Activated CD4-positive, alpha-beta T cell treated with anti-CD3 and anti-CD28 coated beads, Interleukin-2, amount 10 ng/mL, durations not matched to agents 7 days and 5 days (primary cell): ENCODE measurements at regions not wholly inside any gene's neighbourhood (a gene's known extent, or its start where the extent isn't known, plus 50 kb on each side); places are given as distances from the start of the nearest gene placed in this dataset.
"Not testable (repeated sequence)": the region's sequence is repeated elsewhere in the genome, so short reads cannot be mapped to it uniquely, and the experiment has no call there.

Experiments used
- CTCF ChIA-PET: fragments of 350-600 bp; sonication (Branson Sonifier 250); formaldehyde crosslinking; loops from one replicate; lab custom pipeline; 2021; ENCODE audit warnings: antibody characterized with exemption; lab: Charles Lee
- POLR2A ChIA-PET: fragments of 350-600 bp; sonication (Branson Sonifier 250); formaldehyde crosslinking; loops from one replicate; lab custom pipeline; 2021; ENCODE audit warnings: antibody characterized with exemption; lab: Charles Lee
- DNase-seq: peaks from one replicate; pipeline ENCODE4 v3.0.0-alpha.2; 2020
- H3K27ac Mint-ChIP-seq: one replicate; pipeline ENCODE4 v1.8.0; 2021; ENCODE audit warnings: mild to moderate bottlenecking, moderate library complexity, mixed read lengths
- H3K27me3 Mint-ChIP-seq: one replicate; pipeline ENCODE4 v1.8.0; 2021; ENCODE audit warnings: mixed read lengths
- H3K36me3 Mint-ChIP-seq: one replicate; pipeline ENCODE4 v1.8.0; 2021; ENCODE audit warnings: low read depth, mixed read lengths
- H3K4me1 Mint-ChIP-seq: one replicate; pipeline ENCODE4 v1.8.0; 2021; ENCODE audit warnings: mixed read lengths
- H3K4me3 Mint-ChIP-seq: one replicate; pipeline ENCODE4 v1.8.0; 2021; ENCODE audit warnings: mild to moderate bottlenecking, moderate library complexity, mixed read lengths
- H3K9me3 Mint-ChIP-seq: one replicate; pipeline ENCODE4 v1.8.0; 2021; ENCODE audit warnings: mixed read lengths

DNA sequence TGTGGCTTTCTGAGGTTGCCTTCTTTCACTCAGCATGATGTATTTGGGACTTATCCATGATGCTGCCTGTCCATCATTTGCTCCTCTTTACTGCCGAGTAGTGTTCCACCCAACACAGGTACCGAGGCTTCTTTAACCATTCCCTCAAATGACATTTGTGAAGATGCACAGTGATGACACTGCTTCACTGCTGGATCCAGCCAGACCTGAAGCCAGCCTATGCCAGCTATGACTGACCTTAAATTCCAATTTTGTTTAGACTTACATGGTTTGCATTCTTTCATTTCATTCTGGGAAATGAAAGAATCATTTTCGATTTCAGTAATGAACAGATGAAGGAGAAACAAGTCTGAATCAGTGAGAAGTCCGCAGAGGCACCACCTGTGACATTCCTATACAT lies 271.0 kb downstream of the AACS start:
- Mint-ChIP-seq H3K4me3 (no peak overlapping the region), H3K36me3 (no peaks in the 10 kb centered on the region), H3K27ac (no peak overlapping the region), H3K27me3 (peaks cover 18% of the 10 kb centered on the region), H3K9me3 (no peaks in the 10 kb centered on the region), H3K4me1 (no peaks in the 10 kb centered on the region)
- no peak for DNase-seq
- ChIA-PET CTCF (no interaction called here), POLR2A (no interaction called here)

DNA sequence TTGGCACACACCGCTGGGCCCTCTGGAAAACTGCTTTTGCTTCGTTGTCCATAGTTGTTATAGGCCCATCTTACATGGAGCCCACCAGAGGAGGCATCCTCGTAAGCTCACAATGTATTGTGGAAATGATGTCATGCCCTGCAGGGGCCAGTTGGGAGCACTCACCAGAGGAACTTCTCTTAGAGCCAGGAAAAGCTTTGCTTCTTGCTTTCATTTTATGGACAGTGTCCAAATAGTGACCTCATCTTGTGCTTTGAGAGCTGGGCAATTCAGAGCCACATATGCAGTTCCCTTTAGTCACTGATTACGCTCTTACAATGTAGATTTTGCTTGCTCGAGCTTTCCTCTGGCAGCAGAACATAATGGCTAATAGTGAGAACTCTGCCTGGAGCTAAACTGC lies 275.6 kb downstream of the AACS start:
- H3K27ac Mint-ChIP-seq, result no peak overlapping the region
- no peak overlapping the region for H3K4me3 Mint-ChIP-seq
- POLR2A ChIA-PET, result no interaction called here
- no peaks in the 10 kb centered on the region for H3K36me3 Mint-ChIP-seq
- no peak for DNase-seq
- H3K9me3 Mint-ChIP-seq, result no peaks in the 10 kb centered on the region
- CTCF ChIA-PET, result interaction anchor here (1.0 kb wide), 1 partner anchor 9 kb away, joined by 3 read pairs; no protein-coding TSS in a partner anchor
- H3K27me3 Mint-ChIP-seq, result peaks cover 9% of the 10 kb centered on the region
- H3K4me1 Mint-ChIP-seq, result no peaks in the 10 kb centered on the region

DNA sequence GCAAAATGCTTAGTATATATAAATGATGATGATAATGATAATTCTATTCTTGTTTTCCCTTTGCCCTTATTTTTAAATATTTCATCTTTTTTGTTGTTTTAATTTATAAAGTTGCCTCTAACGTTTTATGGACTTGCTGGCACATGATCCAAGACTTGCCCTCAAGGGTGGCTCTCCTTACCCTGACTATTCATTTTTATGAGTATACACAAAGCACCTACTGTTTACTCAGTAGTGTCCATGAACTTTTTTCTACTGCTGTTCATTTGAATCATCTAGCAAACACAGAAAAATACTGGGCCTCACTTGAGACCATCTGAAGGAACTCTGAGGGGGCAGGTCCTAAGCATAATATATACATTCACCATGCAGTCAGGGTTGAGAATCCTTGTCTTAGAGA lies 276.2 kb downstream of the AACS start:
- H3K4me1 Mint-ChIP-seq, result no peaks in the 10 kb centered on the region
- H3K36me3 Mint-ChIP-seq, result no peaks in the 10 kb centered on the region
- no peak overlapping the region for H3K27ac Mint-ChIP-seq
- ChIA-PET POLR2A (no interaction called here), CTCF (interaction anchor here (1.0 kb wide), 1 partner anchor 10 kb away, joined by 3 read pairs; no protein-coding TSS in a partner anchor)
- H3K9me3 Mint-ChIP-seq, result no peaks in the 10 kb centered on the region
- no peak overlapping the region for H3K4me3 Mint-ChIP-seq
- DNase-seq, result no peak
- peaks cover 11% of the 10 kb centered on the region for H3K27me3 Mint-ChIP-seq

DNA sequence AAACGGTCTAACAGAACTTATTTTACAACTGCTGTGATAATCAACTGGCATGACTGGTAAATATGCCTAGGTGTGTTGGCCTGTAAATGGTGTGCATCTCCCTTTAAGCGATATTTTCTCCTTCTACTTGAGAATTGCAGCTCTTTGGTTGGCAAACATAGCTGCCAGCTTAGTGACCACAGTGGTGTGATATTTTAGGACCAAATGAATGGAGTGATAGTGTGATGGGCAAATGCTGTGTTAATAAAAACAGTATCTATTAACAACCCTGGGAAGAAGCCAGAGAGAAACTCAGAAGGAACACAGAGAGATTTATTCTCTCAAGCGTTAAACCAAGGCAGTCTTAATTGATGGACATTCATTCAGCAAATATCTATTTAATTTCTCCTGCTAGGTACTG lies 278.4 kb downstream of the AACS start:
- peaks cover 15% of the 10 kb centered on the region for H3K27me3 Mint-ChIP-seq
- ChIA-PET POLR2A (no interaction called here), CTCF (no interaction called here)
- no peaks in the 10 kb centered on the region for H3K9me3 Mint-ChIP-seq
- no peak overlapping the region for H3K4me3 Mint-ChIP-seq
- H3K27ac Mint-ChIP-seq, result no peak overlapping the region
- H3K36me3 Mint-ChIP-seq, result no peaks in the 10 kb centered on the region
- no peaks in the 10 kb centered on the region for H3K4me1 Mint-ChIP-seq
- no peak for DNase-seq

DNA sequence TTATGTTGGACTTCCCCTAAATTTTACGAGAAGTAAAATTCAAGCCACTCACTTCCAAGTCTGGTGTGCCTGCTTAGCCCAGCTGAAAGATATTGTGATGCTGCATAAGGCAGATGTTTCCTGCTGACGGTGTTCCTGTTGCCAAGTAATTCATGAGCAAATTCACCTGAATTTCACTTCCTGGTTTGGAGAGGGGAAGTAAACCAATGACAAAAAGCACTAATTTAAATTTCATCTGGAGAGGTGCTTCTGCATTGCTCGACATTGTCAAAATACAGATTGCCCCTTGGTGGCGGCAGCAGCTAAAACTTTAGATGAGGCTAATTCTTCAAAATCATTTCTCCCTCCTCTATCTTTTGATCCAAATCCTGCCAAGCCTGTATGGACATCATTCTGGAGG lies 281.1 kb downstream of the AACS start:
- H3K9me3 Mint-ChIP-seq, result no peaks in the 10 kb centered on the region
- no peaks in the 10 kb centered on the region for H3K36me3 Mint-ChIP-seq

DNA sequence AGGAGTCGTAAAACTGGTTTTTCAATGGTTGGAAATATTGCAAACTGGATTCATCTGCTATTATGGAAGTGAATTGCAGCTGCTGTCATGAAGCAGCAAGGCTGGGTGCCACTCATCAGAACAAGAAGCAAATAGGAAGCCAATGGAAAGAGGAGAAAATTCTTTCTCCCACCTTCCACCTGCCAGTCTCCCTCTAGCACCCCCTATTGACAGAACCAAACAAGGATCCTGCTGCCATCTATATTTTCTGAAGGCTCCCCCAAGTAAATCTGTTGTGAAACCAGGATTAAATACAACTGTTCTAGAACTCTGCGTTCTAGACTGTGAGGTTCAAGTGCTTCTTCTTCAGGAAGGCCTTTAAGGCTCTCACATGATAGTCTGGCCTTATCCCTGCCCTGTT lies 286.6 kb downstream of the AACS start:
- Mint-ChIP-seq H3K9me3 (no peaks in the 10 kb centered on the region), H3K27ac (no peak overlapping the region), H3K4me3 (no peak overlapping the region), H3K27me3 (peaks cover 2% of the 10 kb centered on the region), H3K4me1 (no peaks in the 10 kb centered on the region), H3K36me3 (no peaks in the 10 kb centered on the region)
- CTCF ChIA-PET, result no interaction called here
- POLR2A ChIA-PET, result no interaction called here
- no peak for DNase-seq

More for the DNA sequence above, 281.1 kb downstream of the AACS start:
- no peak for DNase-seq
- Mint-ChIP-seq H3K27ac (no peak overlapping the region), H3K4me1 (no peaks in the 10 kb centered on the region), H3K27me3 (peaks cover 15% of the 10 kb centered on the region), H3K4me3 (no peak overlapping the region)
- ChIA-PET POLR2A (no interaction called here), CTCF (no interaction called here)

DNA sequence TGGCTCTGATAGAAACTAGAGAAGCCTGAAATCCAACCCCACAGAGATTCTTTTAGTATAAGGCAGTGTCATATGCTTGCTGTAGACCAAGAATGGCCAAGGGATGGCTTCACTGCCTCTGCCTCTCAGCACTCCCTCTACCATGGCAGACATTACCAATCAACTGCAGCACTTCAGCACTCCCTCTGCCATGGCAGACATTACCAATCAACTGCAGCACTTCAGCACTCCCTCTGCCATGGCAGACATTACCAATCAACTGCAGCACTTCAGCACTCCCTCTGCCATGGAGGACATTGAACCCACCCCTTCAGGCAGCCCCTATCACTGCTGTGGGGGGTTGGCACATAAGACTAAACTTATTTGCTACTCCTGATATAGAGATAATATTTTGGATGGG lies 287.8 kb downstream of the AACS start:
- H3K36me3 Mint-ChIP-seq, CTCF ChIA-PET: not testable (repeated sequence)

DNA sequence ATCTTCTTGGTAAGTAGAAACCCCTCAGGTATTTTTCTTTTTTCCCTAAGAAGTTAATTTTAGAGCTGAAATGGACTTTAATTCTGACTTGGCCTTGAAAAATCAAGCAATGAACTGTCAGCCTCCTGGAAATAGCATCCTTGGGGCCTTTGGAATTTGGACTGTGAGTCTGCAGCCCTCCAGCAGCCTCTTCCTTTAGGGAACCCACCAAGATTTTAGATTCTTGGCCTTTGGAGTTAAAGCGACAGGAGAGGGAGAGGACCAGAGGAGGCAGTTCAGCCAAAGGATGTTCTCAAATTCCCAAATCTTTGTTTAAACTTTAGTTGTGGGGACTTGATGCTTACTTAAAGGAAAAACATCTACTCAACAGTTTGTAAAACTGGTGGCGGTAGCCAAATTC lies 288.6 kb downstream of the AACS start:
- H3K4me1 Mint-ChIP-seq, result no peaks in the 10 kb centered on the region
- H3K27me3 Mint-ChIP-seq, result no peaks in the 10 kb centered on the region
- H3K27ac Mint-ChIP-seq, result no peak overlapping the region
- no peaks in the 10 kb centered on the region for H3K9me3 Mint-ChIP-seq
- ChIA-PET CTCF (no interaction called here), POLR2A (no interaction called here)
- no peaks in the 10 kb centered on the region for H3K36me3 Mint-ChIP-seq
- H3K4me3 Mint-ChIP-seq, result no peak overlapping the region
- DNase-seq, result no peak

More for the DNA sequence above, 287.8 kb downstream of the AACS start:
- H3K4me3 Mint-ChIP-seq, H3K27ac Mint-ChIP-seq, DNase-seq, H3K27me3 Mint-ChIP-seq, H3K9me3 Mint-ChIP-seq, POLR2A ChIA-PET, H3K4me1 Mint-ChIP-seq: not testable (repeated sequence)

DNA sequence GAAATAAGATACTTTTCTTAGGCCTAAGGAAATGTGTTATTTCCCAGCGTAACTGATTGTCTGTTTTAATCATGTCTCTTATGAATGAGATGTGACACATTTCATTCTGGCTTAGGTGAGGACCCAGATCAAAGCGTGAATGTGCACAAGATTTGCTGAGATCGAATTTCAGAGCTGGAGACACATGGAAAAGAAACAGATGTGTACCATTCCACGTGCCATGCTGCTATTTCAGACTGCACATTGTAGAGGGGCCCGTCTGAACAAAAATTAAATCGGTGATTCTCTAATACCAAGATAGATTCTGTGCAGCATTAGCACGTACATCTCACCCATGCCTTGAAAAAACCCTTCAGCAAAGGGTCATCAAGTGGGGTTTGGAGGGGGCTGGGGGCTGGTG lies 290.4 kb downstream of the AACS start:
- no peaks in the 10 kb centered on the region for H3K27me3 Mint-ChIP-seq
- POLR2A ChIA-PET, result no interaction called here

DNA sequence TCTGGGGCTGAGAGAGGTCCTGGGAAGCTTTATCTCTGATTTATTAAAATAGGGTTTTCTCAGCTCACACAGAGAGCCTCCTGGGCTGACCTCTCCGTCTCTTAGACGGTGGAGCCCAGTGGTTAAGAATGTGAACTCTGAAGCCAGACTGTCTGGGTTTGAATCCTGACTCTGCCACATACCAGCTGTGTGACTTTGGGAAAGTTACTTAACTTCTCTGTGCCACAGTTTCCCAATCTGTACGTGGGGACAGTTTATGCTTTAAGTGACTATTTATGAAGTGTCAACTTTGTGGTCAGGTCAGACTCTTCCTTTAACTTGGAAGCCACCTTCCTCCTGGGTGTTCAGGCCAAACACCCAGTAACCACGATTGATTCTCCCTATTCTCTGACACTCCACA lies 290.9 kb downstream of the AACS start:
- Mint-ChIP-seq H3K36me3 (no peaks in the 10 kb centered on the region), H3K27ac (no peak overlapping the region), H3K27me3 (no peaks in the 10 kb centered on the region), H3K4me1 (no peaks in the 10 kb centered on the region), H3K9me3 (no peaks in the 10 kb centered on the region), H3K4me3 (no peak overlapping the region)
- CTCF ChIA-PET, result no interaction called here
- no peak for DNase-seq
- POLR2A ChIA-PET, result no interaction called here

More for the DNA sequence above, 290.4 kb downstream of the AACS start:
- H3K4me1 Mint-ChIP-seq, result no peaks in the 10 kb centered on the region
- CTCF ChIA-PET, result no interaction called here
- DNase-seq, result no peak
- no peaks in the 10 kb centered on the region for H3K36me3 Mint-ChIP-seq
- H3K4me3 Mint-ChIP-seq, result no peak overlapping the region
- H3K27ac Mint-ChIP-seq, result no peak overlapping the region
- no peaks in the 10 kb centered on the region for H3K9me3 Mint-ChIP-seq

DNA sequence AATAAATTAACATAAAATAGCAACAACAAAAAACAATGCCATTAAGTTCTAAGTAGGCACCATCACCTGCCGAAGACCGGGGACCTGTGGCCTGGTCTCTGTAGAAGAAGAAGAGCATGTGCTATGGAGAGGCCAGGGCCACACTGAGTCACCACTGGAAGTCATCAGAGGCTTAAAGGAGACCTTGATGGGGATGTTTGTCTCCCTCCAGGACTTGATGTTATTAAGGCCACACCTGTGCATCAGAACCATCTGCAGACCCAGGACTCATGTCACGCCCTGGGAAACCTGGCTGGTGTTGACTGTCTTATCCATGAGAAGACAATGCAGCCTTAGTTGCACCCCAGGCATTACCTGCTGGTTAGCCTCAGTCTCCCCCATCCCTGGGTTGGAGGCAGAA lies 292.3 kb downstream of the AACS start:
- Mint-ChIP-seq H3K27ac (no peak overlapping the region), H3K9me3 (no peaks in the 10 kb centered on the region), H3K36me3 (no peaks in the 10 kb centered on the region), H3K4me3 (no peak overlapping the region), H3K4me1 (no peaks in the 10 kb centered on the region), H3K27me3 (no peaks in the 10 kb centered on the region)
- DNase-seq, result no peak
- ChIA-PET CTCF (no interaction called here), POLR2A (no interaction called here)

DNA sequence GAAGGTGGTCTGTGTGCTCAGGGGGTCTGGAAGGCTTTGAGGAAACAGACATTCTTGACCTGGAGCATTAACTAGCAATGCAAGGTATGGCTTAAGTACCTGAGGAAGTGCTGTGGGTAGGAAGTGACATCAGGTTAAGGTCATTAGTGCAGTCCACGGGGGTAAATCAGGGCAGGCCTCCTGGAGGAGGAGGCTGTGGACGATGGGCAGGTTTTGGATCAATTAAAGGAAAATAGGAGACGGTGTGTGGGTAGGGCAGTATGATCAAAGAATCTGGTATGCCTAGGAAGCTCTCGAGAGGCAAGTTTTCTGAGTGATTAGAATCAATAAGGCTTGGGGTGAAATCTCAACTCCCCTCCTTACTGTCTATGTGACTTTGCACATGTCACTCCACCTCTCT lies 295.3 kb downstream of the AACS start:
- ChIA-PET CTCF (no interaction called here), POLR2A (no interaction called here)
- H3K27me3 Mint-ChIP-seq, result no peaks in the 10 kb centered on the region
- no peak overlapping the region for H3K4me3 Mint-ChIP-seq
- H3K9me3 Mint-ChIP-seq, result no peaks in the 10 kb centered on the region
- no peaks in the 10 kb centered on the region for H3K36me3 Mint-ChIP-seq
- no peak for DNase-seq
- no peaks in the 10 kb centered on the region for H3K4me1 Mint-ChIP-seq
- H3K27ac Mint-ChIP-seq, result no peak overlapping the region

DNA sequence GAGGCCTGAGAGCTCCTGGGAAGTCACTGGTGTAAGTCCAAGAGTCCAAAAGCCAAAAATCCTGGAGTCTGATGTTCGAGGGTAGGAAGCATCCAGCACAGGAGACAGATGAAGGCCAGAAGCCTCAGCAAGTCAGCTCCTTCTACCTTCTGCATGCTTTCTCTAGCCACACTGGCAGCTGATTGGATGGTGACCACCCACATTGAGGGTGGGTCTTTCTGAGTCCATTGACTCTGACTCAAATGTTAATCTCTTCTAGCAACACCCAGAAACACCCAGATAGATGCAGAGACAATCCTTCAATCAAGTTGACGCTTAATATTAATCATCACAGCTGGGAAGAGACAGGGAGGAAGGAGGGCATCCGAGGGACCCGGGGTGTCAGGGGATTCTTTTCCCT lies 305.8 kb downstream of the AACS start:
- CTCF ChIA-PET, result no interaction called here

DNA sequence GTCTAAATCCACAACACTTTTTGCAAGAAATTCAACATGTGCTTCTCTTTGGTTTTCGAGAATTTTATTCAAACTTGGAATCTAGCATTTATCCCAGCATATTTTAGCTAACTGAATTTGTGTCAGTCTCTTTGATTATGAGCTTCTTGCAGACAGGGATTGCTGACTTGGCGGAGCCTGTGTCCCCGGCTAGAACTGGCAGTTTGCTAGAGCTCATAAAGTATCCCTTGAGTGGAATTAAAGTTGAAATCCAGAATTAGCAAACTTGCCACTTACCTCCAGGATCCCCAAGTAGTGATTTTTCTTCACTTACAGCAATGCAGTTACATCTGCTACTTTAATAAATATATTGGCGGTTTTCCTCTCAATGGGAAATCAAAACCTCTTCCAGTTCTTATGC lies 306.9 kb downstream of the AACS start:
- no peaks in the 10 kb centered on the region for H3K36me3 Mint-ChIP-seq
- H3K27ac Mint-ChIP-seq, result no peak overlapping the region
- no peaks in the 10 kb centered on the region for H3K9me3 Mint-ChIP-seq
- ChIA-PET CTCF (no interaction called here), POLR2A (no interaction called here)
- H3K4me3 Mint-ChIP-seq, result no peak overlapping the region
- H3K4me1 Mint-ChIP-seq, result no peaks in the 10 kb centered on the region
- no peak for DNase-seq
- H3K27me3 Mint-ChIP-seq, result no peaks in the 10 kb centered on the region

More for the DNA sequence above, 305.8 kb downstream of the AACS start:
- no peaks in the 10 kb centered on the region for H3K4me1 Mint-ChIP-seq
- no peaks in the 10 kb centered on the region for H3K9me3 Mint-ChIP-seq
- POLR2A ChIA-PET, result no interaction called here
- DNase-seq, result no peak
- H3K4me3 Mint-ChIP-seq, result no peak overlapping the region
- no peaks in the 10 kb centered on the region for H3K36me3 Mint-ChIP-seq
- peaks cover 3% of the 10 kb centered on the region for H3K27me3 Mint-ChIP-seq
- H3K27ac Mint-ChIP-seq, result no peak overlapping the region
